Karpas-422 (cell line): ENCODE measurements at regions not wholly inside any gene's neighbourhood (a gene's known extent, or its start where the extent isn't known, plus 50 kb on each side); places are given as distances from the start of the nearest gene placed in this dataset.

ENCODE experiments used
- DNase-seq: peaks from one replicate; pipeline ENCODE4 v3.0.0-alpha.2; 2015
- H2AFZ ChIP-seq: fragments of 200-600 bp; sonication (generic); 2 replicates; pipeline ENCODE4 v1.6.1; 2014; ENCODE audit warnings: antibody characterized with exemption, low read length, mixed read lengths
- H3K27ac ChIP-seq: fragments of 200-600 bp; sonication (generic); 2 replicates; pipeline ENCODE4 v1.5.1; 2014; ENCODE audit warnings: mild to moderate bottlenecking, low read length, moderate library complexity
- H3K27me3 ChIP-seq: fragments of 200-600 bp; sonication (generic); 2 replicates; pipeline ENCODE4 v1.6.1; 2014; ENCODE audit warnings: low read length, mixed read lengths
- H3K36me3 ChIP-seq: fragments of 200-600 bp; sonication (generic); 2 replicates; pipeline ENCODE4 v1.6.1; 2014; ENCODE audit warnings: low read length, mixed read lengths; ENCODE audit not compliant: insufficient read depth
- H3K4me1 ChIP-seq: fragments of 200-600 bp; sonication (generic); 2 replicates; pipeline ENCODE4 v1.6.1; 2014; ENCODE audit warnings: mild to moderate bottlenecking, low read length, mixed read lengths
- H3K4me2 ChIP-seq: fragments of 200-600 bp; sonication (generic); 2 replicates; pipeline ENCODE4 v1.6.1; 2014; ENCODE audit warnings: low read length, low read depth, mild to moderate bottlenecking; ENCODE audit not compliant: poor library complexity, severe bottlenecking
- H3K4me3 ChIP-seq: fragments of 200-600 bp; sonication (generic); 2 replicates; pipeline ENCODE4 v1.5.1; 2014; ENCODE audit warnings: mild to moderate bottlenecking, antibody characterized with exemption, low read length, mixed read lengths
- H3K79me2 ChIP-seq: fragments of 200-600 bp; sonication (generic); 2 replicates; pipeline ENCODE4 v1.6.1; 2014; ENCODE audit warnings: mild to moderate bottlenecking, low read length, mixed read lengths
- H3K9ac ChIP-seq: fragments of 200-600 bp; sonication (generic); 2 replicates; pipeline ENCODE4 v1.6.0; 2014; ENCODE audit warnings: low read length
- H3K9me2 ChIP-seq: fragments of 200-600 bp; sonication (generic), shearing (Covaris generic); replicated peaks from 2 replicates; pipeline ENCODE4 v1.6.0; 2014; ENCODE audit warnings: mild to moderate bottlenecking, low read length, moderate library complexity; ENCODE audit not compliant: insufficient read depth
- H3K9me3 ChIP-seq: fragments of 300-700, 200-600 bp; sonication (generic); 2 replicates; pipeline ENCODE4 v1.6.1; 2014; ENCODE audit warnings: low read length, mixed read lengths
- H4K20me1 ChIP-seq: fragments of 200-600 bp; sonication (generic); 2 replicates; pipeline ENCODE4 v1.6.1; 2014; ENCODE audit warnings: mild to moderate bottlenecking, antibody characterized with exemption, low read length, low read depth; ENCODE audit not compliant: insufficient read depth

- peaks cover 13% of the 10 kb centered on the region for H3K9me3 ChIP-seq
- H3K27ac ChIP-seq: no peak overlapping the region
- H3K4me1 ChIP-seq: no peaks in the 10 kb centered on the region
- no peaks in the 10 kb centered on the region for H4K20me1 ChIP-seq
- no peak overlapping the region for H3K9ac ChIP-seq
- H3K27me3 ChIP-seq: no peaks in the 10 kb centered on the region
- H3K9me2 ChIP-seq: no peaks in the 10 kb centered on the region
- no peak overlapping the region for H3K4me3 ChIP-seq
- no peak overlapping the region for H3K4me2 ChIP-seq
- no peak for DNase-seq
- H3K36me3 ChIP-seq: no peaks in the 10 kb centered on the region
- no peak overlapping the region for H2AFZ ChIP-seq
- no peaks in the 10 kb centered on the region for H3K79me2 ChIP-seq
Measured at GRCh38 chr4:117784266-117784665, 250.0 kb upstream of the NDST3 start.

GRCh38 chr4:117786566-117786965, 247.7 kb upstream of the NDST3 start:
- Histone ChIP-seq H4K20me1 (no peaks in the 10 kb centered on the region), H3K36me3 (no peaks in the 10 kb centered on the region), H2AFZ (no peak overlapping the region), H3K9me3 (peaks cover 11% of the 10 kb centered on the region), H3K27me3 (no peaks in the 10 kb centered on the region), H3K4me1 (no peaks in the 10 kb centered on the region), H3K9ac (no peak overlapping the region), H3K79me2 (no peaks in the 10 kb centered on the region), H3K4me2 (no peak overlapping the region), H3K4me3 (no peak overlapping the region), H3K9me2 (no peaks in the 10 kb centered on the region), H3K27ac (no peak overlapping the region)
- no peak for DNase-seq

- H3K9me2 ChIP-seq: no peaks in the 10 kb centered on the region
- no peak overlapping the region for H3K9ac ChIP-seq
- no peaks in the 10 kb centered on the region for H3K27me3 ChIP-seq
- no peaks in the 10 kb centered on the region for H3K4me1 ChIP-seq
- H3K27ac ChIP-seq: no peak overlapping the region
- no peak for DNase-seq
- H3K79me2 ChIP-seq: no peaks in the 10 kb centered on the region
- no peak overlapping the region for H3K4me3 ChIP-seq
- H2AFZ ChIP-seq: no peak overlapping the region
- H3K9me3 ChIP-seq: peaks cover 15% of the 10 kb centered on the region
- no peak overlapping the region for H3K4me2 ChIP-seq
- no peaks in the 10 kb centered on the region for H4K20me1 ChIP-seq
- no peaks in the 10 kb centered on the region for H3K36me3 ChIP-seq
Measured at GRCh38 chr4:117793845-117794480, 240.3 kb upstream of the NDST3 start.

GRCh38 chr4:117796677-117797076, 237.6 kb upstream of the NDST3 start:
- no peaks in the 10 kb centered on the region for H3K36me3 ChIP-seq
- H3K9me2 ChIP-seq: no peaks in the 10 kb centered on the region
- H2AFZ ChIP-seq: no peak overlapping the region
- no peaks in the 10 kb centered on the region for H3K27me3 ChIP-seq
- no peaks in the 10 kb centered on the region for H3K79me2 ChIP-seq
- no peak overlapping the region for H3K4me2 ChIP-seq
- H4K20me1 ChIP-seq: no peaks in the 10 kb centered on the region
- no peak overlapping the region for H3K4me3 ChIP-seq
- H3K27ac ChIP-seq: no peak overlapping the region
- peaks cover 9% of the 10 kb centered on the region for H3K9me3 ChIP-seq
- no peak for DNase-seq
- no peak overlapping the region for H3K9ac ChIP-seq
- H3K4me1 ChIP-seq: no peaks in the 10 kb centered on the region

- Histone ChIP-seq H3K4me1 (no peaks in the 10 kb centered on the region), H3K27ac (no peak overlapping the region), H4K20me1 (no peaks in the 10 kb centered on the region), H3K4me2 (no peak overlapping the region), H3K4me3 (no peak overlapping the region), H3K9me3 (no peaks in the 10 kb centered on the region; the same call in 1 of the 2 replicates), H3K36me3 (no peaks in the 10 kb centered on the region), H3K79me2 (no peaks in the 10 kb centered on the region), H3K27me3 (no peaks in the 10 kb centered on the region), H3K9me2 (no peaks in the 10 kb centered on the region), H2AFZ (no peak overlapping the region), H3K9ac (no peak overlapping the region)
- DNase-seq: no peak
Measured at GRCh38 chr4:117800636-117801035, 233.7 kb upstream of the NDST3 start.

- H4K20me1 ChIP-seq: no peaks in the 10 kb centered on the region
- DNase-seq: no peak
Measured at GRCh38 chr4:117801756-117802155, 232.5 kb upstream of the NDST3 start.

GRCh38 chr4:117811731-117812130, 222.6 kb upstream of the NDST3 start:
- no peaks in the 10 kb centered on the region; the same call in 1 of the 2 replicates for H3K9me3 ChIP-seq
- no peak overlapping the region for H3K9ac ChIP-seq

More at GRCh38 chr4:117801756-117802155, 232.5 kb upstream of the NDST3 start:
- Histone ChIP-seq H3K9me2 (no peaks in the 10 kb centered on the region), H3K9me3 (no peaks in the 10 kb centered on the region; the same call in 1 of the 2 replicates), H3K27me3 (no peaks in the 10 kb centered on the region), H3K9ac (no peak overlapping the region), H3K4me1 (no peaks in the 10 kb centered on the region), H3K4me2 (no peak overlapping the region), H3K79me2 (no peaks in the 10 kb centered on the region), H3K27ac (no peak overlapping the region), H2AFZ (no peak overlapping the region), H3K36me3 (no peaks in the 10 kb centered on the region), H3K4me3 (no peak overlapping the region)

GRCh38 chr4:117814277-117815246, 219.7 kb upstream of the NDST3 start:
- Histone ChIP-seq H3K4me1 (no peaks in the 10 kb centered on the region), H3K4me2 (no peak overlapping the region), H3K27me3 (no peaks in the 10 kb centered on the region), H4K20me1 (no peaks in the 10 kb centered on the region), H3K27ac (no peak overlapping the region), H3K36me3 (no peaks in the 10 kb centered on the region), H3K9me2 (no peaks in the 10 kb centered on the region), H2AFZ (no peak overlapping the region), H3K9me3 (no peaks in the 10 kb centered on the region; the same call in 1 of the 2 replicates), H3K79me2 (no peaks in the 10 kb centered on the region), H3K4me3 (no peak overlapping the region), H3K9ac (no peak overlapping the region)
- no peak for DNase-seq

More at GRCh38 chr4:117811731-117812130, 222.6 kb upstream of the NDST3 start:
- Histone ChIP-seq H3K9me2 (no peaks in the 10 kb centered on the region), H3K4me3 (no peak overlapping the region), H4K20me1 (no peaks in the 10 kb centered on the region), H3K4me2 (no peak overlapping the region), H3K79me2 (no peaks in the 10 kb centered on the region), H3K27ac (no peak overlapping the region), H3K4me1 (no peaks in the 10 kb centered on the region), H3K27me3 (no peaks in the 10 kb centered on the region), H2AFZ (no peak overlapping the region), H3K36me3 (no peaks in the 10 kb centered on the region)
- DNase-seq: no peak
